Duodenal mucosa (tissue), 2 donors: ENCODE measurements at regions not wholly inside any gene's neighbourhood (a gene's known extent, or its start where the extent isn't known, plus 50 kb on each side); places are given as distances from the start of the nearest gene placed in this dataset.

Experiments used
- H3K27ac ChIP-seq: one replicate; pipeline ENCODE4 v1.7.0; 2013; ENCODE audit warnings: low read depth, low read length
- H3K27me3 ChIP-seq, 2 donors: one replicate each; pipeline ENCODE4 v1.7.0; 2013; ENCODE audit warnings: low read length in 2 of 2, control low read depth in 1 of 2; ENCODE audit not compliant: insufficient read depth in 2 of 2, control insufficient read depth in 1 of 2
- H3K36me3 ChIP-seq, 2 donors: one replicate each; pipeline ENCODE4 v1.7.0; 2013; ENCODE audit warnings: low read length in 2 of 2, control low read depth in 1 of 2; ENCODE audit not compliant: insufficient read depth in 2 of 2, control insufficient read depth in 1 of 2
- H3K4me1 ChIP-seq, 2 donors: one replicate each; pipeline ENCODE4 v1.7.0; 2013; ENCODE audit warnings: low read length in 2 of 2, control low read depth in 1 of 2; ENCODE audit not compliant: insufficient read depth in 2 of 2, control insufficient read depth in 1 of 2
- H3K4me3 ChIP-seq, 2 donors: one replicate each; pipeline ENCODE4 v1.7.0; 2013; ENCODE audit warnings: low read length in 2 of 2, low read depth in 1 of 2
- H3K9ac ChIP-seq, 2 donors: one replicate each; pipeline ENCODE4 v1.7.0; 2013; ENCODE audit warnings: low read length in 2 of 2, low read depth in 1 of 2
- H3K9me3 ChIP-seq, 2 donors: one replicate each; pipeline ENCODE4 v1.7.0; 2013; ENCODE audit warnings: low read length in 2 of 2, control low read depth in 1 of 2; ENCODE audit not compliant: control insufficient read depth in 1 of 2

DNA sequence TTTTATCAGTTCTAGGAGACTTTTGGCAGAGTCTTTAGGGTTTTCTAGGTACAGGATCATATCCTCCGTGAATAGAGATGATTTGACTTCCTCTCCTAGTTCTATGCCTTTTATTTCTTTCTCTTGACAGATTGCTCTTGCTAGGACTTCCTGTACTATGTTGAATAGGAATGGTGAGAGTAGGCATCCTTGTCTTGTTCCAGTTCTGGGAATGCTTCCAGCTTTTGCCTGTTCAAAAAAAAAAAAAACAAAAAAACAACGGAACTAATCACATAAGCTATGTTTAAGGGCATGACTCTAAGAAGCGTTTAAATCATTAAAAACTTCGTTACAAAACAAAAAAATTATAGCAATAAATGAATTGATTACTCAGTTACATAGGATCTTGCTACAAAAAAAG lies 145.7 kb downstream of the NUP35 start:
- H3K9ac ChIP-seq = no peak overlapping the region
- no peak overlapping the region for H3K4me3 ChIP-seq
- no peaks in the 10 kb centered on the region for H3K4me1 ChIP-seq
- no peaks in the 10 kb centered on the region for H3K27me3 ChIP-seq
- no peaks in the 10 kb centered on the region for H3K36me3 ChIP-seq
- no peaks in the 10 kb centered on the region for H3K9me3 ChIP-seq
- H3K27ac ChIP-seq = no peak overlapping the region

DNA sequence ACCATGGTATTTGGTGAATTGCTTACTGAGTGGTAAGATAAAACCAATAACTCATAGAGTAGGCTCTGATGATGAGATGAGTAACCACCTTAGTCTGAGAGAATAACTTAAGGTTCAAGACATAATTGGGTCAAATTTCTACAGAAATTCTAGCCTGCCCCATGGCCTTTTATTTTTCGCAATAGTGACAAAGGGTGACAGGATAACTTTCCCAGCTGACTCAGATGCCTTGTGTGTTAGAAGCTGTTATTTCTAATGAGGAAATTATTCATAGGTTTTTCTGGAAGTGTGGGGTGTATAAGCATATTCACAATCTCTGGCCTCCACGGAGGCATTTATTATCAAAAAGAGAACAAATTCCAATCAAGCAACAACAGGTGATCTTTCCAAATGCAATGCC lies 159.0 kb downstream of the NUP35 start:
- Histone ChIP-seq H3K4me1 (no peaks in the 10 kb centered on the region), H3K27ac (no peak overlapping the region), H3K27me3 (no peaks in the 10 kb centered on the region), H3K4me3 (no peak overlapping the region), H3K36me3 (no peaks in the 10 kb centered on the region), H3K9me3 (no peaks in the 10 kb centered on the region), H3K9ac (no peak overlapping the region)

DNA sequence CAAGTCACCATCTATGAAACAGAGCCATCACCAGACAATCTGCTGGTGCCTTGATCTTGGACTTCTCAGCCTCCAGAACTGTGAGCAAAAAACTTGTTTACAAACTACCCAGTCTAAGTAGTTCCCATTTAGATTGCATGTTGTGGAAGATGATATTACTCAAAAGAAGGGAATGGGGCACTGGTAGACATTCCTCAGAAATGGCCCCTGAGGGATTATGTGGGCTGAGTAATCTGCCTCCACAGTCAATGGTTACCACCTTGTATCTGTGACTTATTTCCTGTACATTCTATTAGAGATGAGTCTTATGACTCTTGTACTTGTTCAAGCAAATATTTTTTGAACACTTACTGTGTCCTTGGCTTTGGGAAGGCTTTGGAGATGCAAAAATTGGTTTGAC lies 160.4 kb downstream of the NUP35 start:
- no peaks in the 10 kb centered on the region for H3K9me3 ChIP-seq
- no peaks in the 10 kb centered on the region for H3K27me3 ChIP-seq
- no peaks in the 10 kb centered on the region for H3K36me3 ChIP-seq
- no peak overlapping the region for H3K4me3 ChIP-seq
- H3K4me1 ChIP-seq = no peaks in the 10 kb centered on the region
- no peak overlapping the region for H3K9ac ChIP-seq
- no peak overlapping the region for H3K27ac ChIP-seq

DNA sequence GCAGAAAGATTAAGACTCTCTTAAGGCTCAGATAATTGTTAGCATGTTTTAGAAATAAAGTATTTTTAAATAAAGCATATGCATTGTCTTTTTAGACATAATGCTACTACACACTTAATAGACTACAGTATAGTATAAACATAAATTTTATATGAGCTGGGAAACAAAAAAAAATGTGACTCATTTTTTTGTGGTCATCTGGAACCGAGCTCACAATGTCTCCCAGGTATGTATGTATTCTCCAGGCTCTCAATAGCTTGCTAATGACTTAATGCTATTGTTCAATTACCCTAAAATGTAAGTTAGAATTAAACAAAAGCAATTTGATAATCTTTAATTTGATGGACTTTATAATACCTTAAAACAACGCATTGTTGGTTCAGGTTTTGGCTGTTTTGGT lies 167.2 kb downstream of the NUP35 start:
- H3K27me3 ChIP-seq = no peaks in the 10 kb centered on the region
- no peak overlapping the region for H3K9ac ChIP-seq
- H3K4me1 ChIP-seq = no peaks in the 10 kb centered on the region
- no peaks in the 10 kb centered on the region for H3K36me3 ChIP-seq
- no peak overlapping the region for H3K4me3 ChIP-seq
- no peaks in the 10 kb centered on the region for H3K9me3 ChIP-seq
- no peak overlapping the region for H3K27ac ChIP-seq

DNA sequence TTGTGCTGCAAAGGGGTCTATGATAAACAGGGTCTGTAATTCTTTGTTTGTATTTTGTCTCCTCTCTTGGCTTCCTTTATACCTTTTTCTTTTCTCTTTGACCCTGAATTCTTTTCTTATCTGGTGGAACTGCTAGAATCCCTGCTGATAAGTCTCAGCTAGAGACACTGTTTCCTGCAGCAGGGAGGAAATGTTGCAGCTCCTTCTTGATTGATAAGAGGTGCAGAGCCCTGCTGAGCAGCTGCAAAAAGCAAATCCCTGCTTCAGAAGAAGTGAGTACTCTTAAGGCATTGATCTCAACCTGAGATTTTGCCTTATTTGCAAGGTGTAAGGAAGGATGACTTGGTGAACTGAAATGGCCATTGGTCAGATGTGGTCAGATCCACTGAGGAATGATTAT lies 167.8 kb downstream of the NUP35 start:
- no peak overlapping the region for H3K27ac ChIP-seq
- no peaks in the 10 kb centered on the region for H3K36me3 ChIP-seq
- no peaks in the 10 kb centered on the region for H3K27me3 ChIP-seq
- H3K4me1 ChIP-seq = no peaks in the 10 kb centered on the region
- no peak overlapping the region for H3K4me3 ChIP-seq
- H3K9ac ChIP-seq = no peak overlapping the region
- no peaks in the 10 kb centered on the region for H3K9me3 ChIP-seq

DNA sequence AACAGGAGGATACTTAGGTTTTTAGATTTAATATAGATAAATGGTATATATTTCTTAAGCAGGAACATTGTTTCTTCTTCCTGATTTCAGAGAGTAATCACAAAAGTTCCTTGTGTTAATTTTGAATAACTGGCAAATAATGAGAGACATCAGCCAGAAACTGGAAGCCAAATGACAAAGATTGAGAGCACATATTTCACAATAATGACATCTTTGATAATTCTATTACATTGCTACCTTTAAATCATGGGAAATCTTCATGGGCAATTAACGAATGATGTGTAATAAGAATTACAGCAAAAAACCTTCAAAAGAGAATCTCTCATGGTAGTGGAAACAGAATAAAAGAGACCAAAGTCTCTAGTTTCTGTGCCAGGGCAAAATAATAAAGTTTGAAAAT lies 215.1 kb downstream of the NUP35 start:
- no peaks in the 10 kb centered on the region for H3K4me1 ChIP-seq
- H3K9ac ChIP-seq = no peak overlapping the region
- no peak overlapping the region for H3K27ac ChIP-seq
- no peaks in the 10 kb centered on the region for H3K27me3 ChIP-seq
- H3K4me3 ChIP-seq = no peak overlapping the region
- H3K36me3 ChIP-seq = no peaks in the 10 kb centered on the region
- H3K9me3 ChIP-seq = peaks cover 0 to 5% of the 10 kb centered on the region in 2 donors

DNA sequence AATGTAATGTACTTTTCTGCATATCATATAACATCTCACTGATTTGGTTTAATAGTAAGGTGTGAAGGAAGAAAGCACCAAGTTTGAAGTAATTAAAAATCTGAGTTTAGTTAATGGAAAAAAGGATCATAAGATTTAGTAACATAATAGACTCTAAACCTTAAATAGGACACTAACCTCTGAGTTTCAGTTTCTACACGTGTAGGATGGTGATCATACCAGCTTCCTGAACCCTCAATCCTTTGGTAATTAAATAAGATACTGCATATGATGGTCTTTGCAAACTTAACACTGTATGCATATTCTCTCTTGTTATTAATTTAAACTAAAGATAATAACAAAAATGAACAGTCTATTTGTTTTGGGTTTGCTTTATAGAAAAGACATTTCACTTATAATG lies 216.8 kb downstream of the NUP35 start:
- Histone ChIP-seq H3K9me3 (peaks cover 0 to 5% of the 10 kb centered on the region in 2 donors), H3K27ac (no peak overlapping the region), H3K4me3 (no peak overlapping the region), H3K9ac (no peak overlapping the region), H3K36me3 (no peaks in the 10 kb centered on the region), H3K4me1 (no peaks in the 10 kb centered on the region), H3K27me3 (no peaks in the 10 kb centered on the region)

DNA sequence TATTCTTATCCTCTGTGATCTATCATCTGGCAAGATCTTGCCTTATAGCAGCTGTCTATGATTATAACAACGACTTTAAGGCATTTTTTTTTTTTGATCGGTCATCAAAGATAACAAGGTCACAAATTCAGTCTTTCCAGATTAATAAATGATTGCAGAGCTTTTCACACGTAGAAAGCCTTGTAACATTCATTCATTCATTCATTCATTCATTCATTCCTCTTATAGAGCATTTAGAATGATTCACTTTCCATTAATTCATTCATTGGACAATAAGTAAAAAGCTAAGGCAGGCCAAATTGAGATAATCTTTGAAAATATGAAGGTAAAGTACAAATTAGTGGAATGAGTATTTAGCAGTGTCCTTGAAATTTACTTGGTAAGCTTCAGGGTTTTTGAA lies 223.7 kb downstream of the NUP35 start:
- Histone ChIP-seq H3K27me3 (no peaks in the 10 kb centered on the region), H3K4me3 (no peak overlapping the region)

DNA sequence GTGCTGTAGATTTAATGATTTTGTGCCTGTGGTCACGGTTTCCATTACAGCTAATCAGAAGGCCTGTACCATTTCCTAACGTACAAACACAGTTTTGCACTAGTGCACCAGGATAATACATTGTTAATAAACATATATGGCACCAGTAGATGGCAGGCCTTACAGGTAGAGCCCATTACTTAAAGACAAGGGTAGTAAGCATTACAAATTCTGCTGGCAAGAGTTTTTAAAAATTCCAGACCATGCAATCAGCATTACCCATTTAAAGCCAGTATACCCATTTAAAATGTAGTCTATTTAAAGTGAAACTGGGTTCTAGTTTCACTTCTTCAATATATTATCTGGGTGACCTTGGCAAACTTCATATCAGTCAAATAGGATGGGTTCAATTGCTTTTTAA lies 224.2 kb downstream of the NUP35 start:
- H3K27ac ChIP-seq = no peak overlapping the region
- H3K9ac ChIP-seq = no peak overlapping the region
- no peaks in the 10 kb centered on the region for H3K9me3 ChIP-seq
- no peaks in the 10 kb centered on the region for H3K27me3 ChIP-seq
- no peak overlapping the region for H3K4me3 ChIP-seq
- no peaks in the 10 kb centered on the region for H3K4me1 ChIP-seq
- no peaks in the 10 kb centered on the region for H3K36me3 ChIP-seq

More for the DNA sequence above, 223.7 kb downstream of the NUP35 start:
- Histone ChIP-seq H3K27ac (no peak overlapping the region), H3K9ac (no peak overlapping the region), H3K36me3 (no peaks in the 10 kb centered on the region), H3K4me1 (no peaks in the 10 kb centered on the region), H3K9me3 (no peaks in the 10 kb centered on the region)

DNA sequence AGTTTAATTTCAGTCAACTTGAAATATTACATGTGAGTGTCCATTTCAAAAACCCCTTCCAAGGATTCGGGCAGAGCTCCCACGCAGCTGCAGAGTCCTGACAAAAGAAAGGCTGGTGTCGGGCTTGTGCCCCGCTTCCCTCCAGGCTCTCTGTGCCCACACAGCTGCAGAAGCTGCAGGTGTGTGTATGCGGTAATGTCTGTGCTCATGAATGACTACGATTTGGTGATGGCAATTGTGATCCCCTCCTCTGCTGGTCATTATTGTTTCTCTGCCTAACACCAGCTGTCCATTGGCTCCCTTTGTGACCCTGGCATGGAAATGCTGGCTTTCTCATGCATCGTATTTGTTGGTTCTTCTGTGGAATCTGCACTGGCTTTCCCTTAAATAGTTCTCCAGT lies 224.8 kb downstream of the NUP35 start:
- no peak overlapping the region for H3K9ac ChIP-seq
- H3K4me3 ChIP-seq = no peak overlapping the region
- no peaks in the 10 kb centered on the region for H3K4me1 ChIP-seq
- no peaks in the 10 kb centered on the region for H3K9me3 ChIP-seq
- no peak overlapping the region for H3K27ac ChIP-seq
- no peaks in the 10 kb centered on the region for H3K36me3 ChIP-seq
- no peaks in the 10 kb centered on the region for H3K27me3 ChIP-seq

DNA sequence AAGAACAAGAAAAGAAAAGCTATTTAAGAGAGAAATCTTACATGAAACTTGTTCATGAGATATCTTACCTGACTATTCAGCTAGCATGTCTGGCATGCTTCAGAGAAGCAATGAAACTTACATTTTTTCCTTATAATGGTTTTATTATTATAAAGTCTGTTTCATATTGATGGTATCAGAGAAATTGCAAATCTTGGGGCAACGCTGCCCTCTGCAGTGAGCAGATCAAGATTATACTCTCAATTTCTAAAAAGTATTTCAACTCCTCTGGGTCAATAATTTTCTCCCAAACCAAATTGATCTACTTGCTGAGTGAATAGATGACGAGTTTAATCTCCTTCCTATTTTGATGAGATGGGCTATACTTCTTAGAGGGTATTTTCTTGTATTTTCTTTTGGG lies 235.6 kb downstream of the NUP35 start:
- H3K36me3 ChIP-seq = no peaks in the 10 kb centered on the region
- H3K9me3 ChIP-seq = no peaks in the 10 kb centered on the region
- H3K4me3 ChIP-seq = no peak overlapping the region
- H3K9ac ChIP-seq = no peak overlapping the region
- no peaks in the 10 kb centered on the region for H3K4me1 ChIP-seq
- no peak overlapping the region for H3K27ac ChIP-seq
- no peaks in the 10 kb centered on the region for H3K27me3 ChIP-seq
